ENCODE measurements at regions not wholly inside any gene's neighbourhood (a gene's known extent, or its start where the extent isn't known, plus 50 kb on each side); places are given as distances from the start of the nearest gene placed in this dataset.

GRCh38 chr5:68505917-68506860 lies 290.6 kb downstream of the PIK3R1 start:
- TF ChIP-seq POLR2A (IDR thresholded peaks at IDR 0.05; ENCODE audit: low read depth, low read length), result no peak
- no peak for TF ChIP-seq TAF1 (IDR thresholded peaks at IDR 0.05; ENCODE audit: borderline replicate concordance, low read depth, low read length)

All from GM12892 (cell line).